ENCODE measurements at regions not wholly inside any gene's neighbourhood (a gene's known extent, or its start where the extent isn't known, plus 50 kb on each side); places are given as distances from the start of the nearest gene placed in this dataset.
"Not testable (repeated sequence)": the region's sequence is repeated elsewhere in the genome, so short reads cannot be mapped to it uniquely, and the experiment has no call there.

- not testable (repeated sequence) for H3K27ac ChIP-seq
Observed at GRCh38 chr15:84477550-84477949, 123.3 kb upstream of the ZSCAN2 start.

- H3K27ac ChIP-seq, result not testable (repeated sequence)
Observed at GRCh38 chr15:84480174-84480681, 120.6 kb upstream of the ZSCAN2 start.

- not testable (repeated sequence) for H3K27ac ChIP-seq
Observed at GRCh38 chr15:84483859-84484258, 117.0 kb upstream of the ZSCAN2 start.

- H3K27ac ChIP-seq, result not testable (repeated sequence)
Observed at GRCh38 chr15:84500165-84500889, 100.5 kb upstream of the ZSCAN2 start.

GRCh38 chr15:84503101-84503500 lies 97.7 kb upstream of the ZSCAN2 start:
- not testable (repeated sequence) for H3K27ac ChIP-seq

- H3K27ac ChIP-seq, result not testable (repeated sequence)
Observed at GRCh38 chr15:84505552-84505951, 95.3 kb upstream of the ZSCAN2 start.

- H3K27ac ChIP-seq, result not testable (repeated sequence)
Observed at GRCh38 chr15:84512324-84512723, 88.5 kb upstream of the ZSCAN2 start.

- not testable (repeated sequence) for H3K27ac ChIP-seq
Observed at GRCh38 chr15:84516773-84517172, 84.0 kb upstream of the ZSCAN2 start.

GRCh38 chr15:84525491-84526344 lies 75.1 kb upstream of the ZSCAN2 start:
- not testable (repeated sequence) for H3K27ac ChIP-seq

- H3K27ac ChIP-seq, result not testable (repeated sequence)
Observed at GRCh38 chr15:84530751-84531150, 70.1 kb upstream of the ZSCAN2 start.

GRCh38 chr15:84531223-84531622 lies 69.6 kb upstream of the ZSCAN2 start:
- peak overlapping the region; percentile 60 for H3K27ac ChIP-seq

- peak overlapping the region; percentile 60 for H3K27ac ChIP-seq
- peak; percentile 16; the same call in 1 of the 2 replicates for TF ChIP-seq CTCF (IDR thresholded peaks at IDR 0.05)
Observed at GRCh38 chr15:84531709-84532367, 69.0 kb upstream of the ZSCAN2 start.

GRCh38 chr15:84533705-84534104 lies 67.1 kb upstream of the ZSCAN2 start:
- not testable (repeated sequence) for H3K27ac ChIP-seq

GRCh38 chr15:84534561-84535235 lies 66.1 kb upstream of the ZSCAN2 start:
- not testable (repeated sequence) for H3K27ac ChIP-seq

- not testable (repeated sequence) for H3K27ac ChIP-seq
Observed at GRCh38 chr15:84536181-84536580, 64.6 kb upstream of the ZSCAN2 start.

GRCh38 chr15:84544586-84544985 lies 56.2 kb upstream of the ZSCAN2 start:
- H3K27ac ChIP-seq, result not testable (repeated sequence)

- not testable (repeated sequence) for H3K27ac ChIP-seq
Observed at GRCh38 chr15:84547150-84547549, 53.7 kb upstream of the ZSCAN2 start.

- H3K27ac ChIP-seq, result not testable (repeated sequence)
Observed at GRCh38 chr15:84550503-84550902, 50.3 kb upstream of the ZSCAN2 start.

Data from 22Rv1 (cell line).